BE2C (cell line): ENCODE measurements at regions not wholly inside any gene's neighbourhood (a gene's known extent, or its start where the extent isn't known, plus 50 kb on each side); places are given as distances from the start of the nearest gene placed in this dataset.
"Not testable (repeated sequence)": the region's sequence is repeated elsewhere in the genome, so short reads cannot be mapped to it uniquely, and the experiment has no call there.

ENCODE experiments used
- DNase-seq: peaks from one replicate; pipeline ENCODE4 v3.0.0-alpha.2; 2020
- H3K27me3 ChIP-seq: fragments of 250-450 bp; sonication (Bioruptor Pico); 2 replicates; pipeline ENCODE4 v1.5.1; 2020; ENCODE audit warnings: mild to moderate bottlenecking
- H3K36me3 ChIP-seq: fragments of 250-450 bp; sonication (Bioruptor Pico); 2 replicates; pipeline ENCODE4 v1.5.1; 2020; ENCODE audit warnings: mild to moderate bottlenecking
- H3K4me1 ChIP-seq: fragments of 250-450 bp; sonication (Bioruptor Pico); 2 replicates; pipeline ENCODE4 v1.5.1; 2020
- H3K4me3 ChIP-seq: 2 replicates; pipeline ENCODE4 v1.5.1; 2011; ENCODE audit warnings: low read depth, low read length
- H3K9me3 ChIP-seq: fragments of 250-450 bp; sonication (Bioruptor Pico); 2 replicates; pipeline ENCODE4 v1.5.1; 2020
- CTCF ChIP-seq: IDR thresholded peaks from 2 replicates; pipeline ENCODE4 v1.5.1; 2012; ENCODE audit warnings: mild to moderate bottlenecking, low read depth, low read length

DNA sequence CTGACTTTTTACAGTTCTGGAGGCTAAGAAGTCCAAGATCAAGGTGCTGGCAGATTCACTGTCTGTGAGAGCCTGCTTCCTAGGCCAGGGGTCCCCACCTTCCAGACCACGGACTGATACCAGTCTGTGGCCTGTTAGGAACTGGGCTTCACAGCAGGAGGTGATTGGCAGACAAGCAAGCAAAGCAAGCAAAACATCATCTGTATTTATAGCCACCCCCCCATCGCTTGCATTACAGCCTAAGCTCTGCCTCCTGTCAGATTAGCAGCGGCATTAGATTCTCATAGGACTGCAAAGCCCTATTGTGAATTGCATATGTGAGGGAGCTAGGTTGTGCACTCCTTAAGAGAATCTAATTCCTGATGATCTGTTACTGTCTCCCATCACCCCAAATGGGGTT, 194.7 kb upstream of the THRB start:
- H3K9me3 ChIP-seq: no peaks in the 10 kb centered on the region
- no peaks in the 10 kb centered on the region for H3K27me3 ChIP-seq
- no peak for TF ChIP-seq CTCF
- no peaks in the 10 kb centered on the region for H3K36me3 ChIP-seq
- no peak for DNase-seq
- no peaks in the 10 kb centered on the region for H3K4me1 ChIP-seq
- no peak overlapping the region for H3K4me3 ChIP-seq

- no peak overlapping the region for H3K4me3 ChIP-seq
- DNase-seq: no peak
- H3K9me3 ChIP-seq: no peaks in the 10 kb centered on the region
- TF ChIP-seq CTCF: no peak
- H3K36me3 ChIP-seq: no peaks in the 10 kb centered on the region
- H3K27me3 ChIP-seq: no peaks in the 10 kb centered on the region
- H3K4me1 ChIP-seq: no peaks in the 10 kb centered on the region
These were observed 196.1 kb upstream of the THRB start for GRCh38 chr3:24690777-24691176.

GRCh38 chr3:24699078-24699477, 204.4 kb upstream of the THRB start:
- H3K9me3 ChIP-seq, H3K36me3 ChIP-seq, H3K4me3 ChIP-seq, H3K27me3 ChIP-seq, H3K4me1 ChIP-seq, DNase-seq: not testable (repeated sequence)

DNA sequence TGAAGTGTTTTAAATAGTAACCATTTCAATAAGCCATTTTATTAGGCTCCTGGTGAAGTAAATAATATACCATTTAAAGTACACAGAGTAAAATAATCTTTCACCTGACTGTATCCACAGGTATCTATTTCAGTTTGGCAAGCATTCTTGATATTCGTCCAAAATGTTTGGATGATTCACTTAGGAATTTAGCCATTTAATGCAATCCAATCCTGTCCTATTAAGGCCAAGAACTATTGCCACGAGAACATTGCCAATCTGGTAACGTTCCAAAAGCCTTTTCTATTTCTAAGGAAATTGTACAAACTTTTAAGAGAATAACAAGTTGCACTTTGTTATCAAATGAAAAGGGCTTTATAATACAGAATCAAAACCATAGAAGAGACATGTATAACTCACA, 209.8 kb upstream of the THRB start:
- TF ChIP-seq CTCF: no peak
- H3K36me3 ChIP-seq: no peaks in the 10 kb centered on the region
- no peaks in the 10 kb centered on the region for H3K9me3 ChIP-seq
- DNase-seq: no peak
- H3K4me3 ChIP-seq: no peak overlapping the region
- no peaks in the 10 kb centered on the region for H3K27me3 ChIP-seq
- H3K4me1 ChIP-seq: no peaks in the 10 kb centered on the region

DNA sequence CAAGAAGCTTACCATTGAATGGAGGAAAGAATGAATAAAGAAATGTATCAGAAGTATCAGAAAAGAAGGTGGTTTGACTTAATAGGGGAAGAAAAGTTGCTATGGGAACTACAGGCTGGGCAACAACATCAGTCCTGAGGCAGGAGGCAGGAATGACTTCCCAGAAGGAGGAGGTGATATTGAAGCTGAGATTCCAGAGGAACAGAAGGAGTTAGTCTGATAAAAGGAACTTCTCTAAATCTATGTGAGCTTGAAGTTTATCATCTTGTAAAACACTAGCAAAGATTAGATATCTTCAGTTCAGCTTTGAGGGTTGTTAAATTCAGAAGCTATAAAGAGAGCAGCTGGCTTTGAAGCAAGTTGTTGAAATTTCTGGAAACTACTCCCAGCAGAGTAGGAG, 213.3 kb upstream of the THRB start:
- no peaks in the 10 kb centered on the region for H3K4me1 ChIP-seq
- H3K36me3 ChIP-seq: no peaks in the 10 kb centered on the region
- no peaks in the 10 kb centered on the region for H3K27me3 ChIP-seq
- TF ChIP-seq CTCF: no peak
- no peaks in the 10 kb centered on the region for H3K9me3 ChIP-seq
- no peak for DNase-seq
- H3K4me3 ChIP-seq: no peak overlapping the region

GRCh38 chr3:24709956-24710355, 215.3 kb upstream of the THRB start:
- no peak for DNase-seq
- H3K4me3 ChIP-seq: no peak overlapping the region
- TF ChIP-seq CTCF: no peak
- H3K9me3 ChIP-seq: no peaks in the 10 kb centered on the region
- no peaks in the 10 kb centered on the region for H3K36me3 ChIP-seq
- no peaks in the 10 kb centered on the region for H3K4me1 ChIP-seq
- H3K27me3 ChIP-seq: no peaks in the 10 kb centered on the region

- no peaks in the 10 kb centered on the region for H3K27me3 ChIP-seq
- H3K9me3 ChIP-seq: no peaks in the 10 kb centered on the region
- no peak overlapping the region for H3K4me3 ChIP-seq
- H3K4me1 ChIP-seq: no peaks in the 10 kb centered on the region
- TF ChIP-seq CTCF: no peak
- no peak for DNase-seq
- H3K36me3 ChIP-seq: no peaks in the 10 kb centered on the region
These were observed 218.9 kb upstream of the THRB start for GRCh38 chr3:24713516-24713915.
